ENCODE measurements at regions not wholly inside any gene's neighbourhood (a gene's known extent, or its start where the extent isn't known, plus 50 kb on each side); places are given as distances from the start of the nearest gene placed in this dataset.
"Not testable (repeated sequence)": the region's sequence is repeated elsewhere in the genome, so short reads cannot be mapped to it uniquely, and the experiment has no call there.

- H3K9me3 Mint-ChIP-seq = peaks cover 3% of the 10 kb centered on the region
- H3K27me3 Mint-ChIP-seq = no peaks in the 10 kb centered on the region
- H3K4me3 Mint-ChIP-seq = no peak overlapping the region
- no peak overlapping the region for H3K27ac Mint-ChIP-seq
- H3K4me1 Mint-ChIP-seq = no peaks in the 10 kb centered on the region
- H3K36me3 Mint-ChIP-seq = no peaks in the 10 kb centered on the region
- no peak for ATAC-seq
Observed at GRCh38 chr15:25239471-25240345, 199.1 kb downstream of the UBE3A start.

GRCh38 chr15:25240461-25241021 lies 198.3 kb downstream of the UBE3A start:
- Mint-ChIP-seq H3K4me1 (no peaks in the 10 kb centered on the region), H3K9me3 (peaks cover 3% of the 10 kb centered on the region), H3K27ac (no peak overlapping the region), H3K36me3 (no peaks in the 10 kb centered on the region), H3K27me3 (no peaks in the 10 kb centered on the region), H3K4me3 (no peak overlapping the region)
- ATAC-seq = no peak

- Mint-ChIP-seq H3K27me3 (no peaks in the 10 kb centered on the region), H3K36me3 (no peaks in the 10 kb centered on the region), H3K4me3 (no peak overlapping the region), H3K9me3 (peaks cover 3% of the 10 kb centered on the region), H3K4me1 (no peaks in the 10 kb centered on the region), H3K27ac (no peak overlapping the region)
- no peak for ATAC-seq
Observed at GRCh38 chr15:25241241-25241801, 197.5 kb downstream of the UBE3A start.

GRCh38 chr15:25242166-25242879 lies 196.5 kb downstream of the UBE3A start:
- H3K4me3 Mint-ChIP-seq = no peak overlapping the region
- H3K36me3 Mint-ChIP-seq = no peaks in the 10 kb centered on the region
- no peak overlapping the region for H3K27ac Mint-ChIP-seq
- H3K27me3 Mint-ChIP-seq = no peaks in the 10 kb centered on the region
- no peak for ATAC-seq
- H3K9me3 Mint-ChIP-seq = peaks cover 3% of the 10 kb centered on the region
- no peaks in the 10 kb centered on the region for H3K4me1 Mint-ChIP-seq

- ATAC-seq = no peak
- Mint-ChIP-seq H3K27ac (no peak overlapping the region), H3K27me3 (no peaks in the 10 kb centered on the region), H3K4me1 (no peaks in the 10 kb centered on the region), H3K36me3 (no peaks in the 10 kb centered on the region), H3K9me3 (peaks cover 3% of the 10 kb centered on the region), H3K4me3 (no peak overlapping the region)
Observed at GRCh38 chr15:25242957-25243799, 195.6 kb downstream of the UBE3A start.

GRCh38 chr15:25243800-25244097 lies 195.1 kb downstream of the UBE3A start:
- Mint-ChIP-seq H3K4me3 (no peak overlapping the region), H3K4me1 (no peaks in the 10 kb centered on the region), H3K9me3 (peaks cover 3% of the 10 kb centered on the region), H3K27me3 (no peaks in the 10 kb centered on the region), H3K27ac (no peak overlapping the region), H3K36me3 (no peaks in the 10 kb centered on the region)
- ATAC-seq = no peak

GRCh38 chr15:25244731-25245585 lies 193.9 kb downstream of the UBE3A start:
- no peak overlapping the region for H3K4me3 Mint-ChIP-seq
- peaks cover 3% of the 10 kb centered on the region for H3K9me3 Mint-ChIP-seq
- no peaks in the 10 kb centered on the region for H3K4me1 Mint-ChIP-seq
- no peaks in the 10 kb centered on the region for H3K36me3 Mint-ChIP-seq
- no peaks in the 10 kb centered on the region for H3K27me3 Mint-ChIP-seq
- H3K27ac Mint-ChIP-seq = no peak overlapping the region
- no peak for ATAC-seq

- H3K36me3 Mint-ChIP-seq = no peaks in the 10 kb centered on the region
- H3K4me3 Mint-ChIP-seq = no peak overlapping the region
- H3K9me3 Mint-ChIP-seq = peaks cover 3% of the 10 kb centered on the region
- H3K27ac Mint-ChIP-seq = no peak overlapping the region
- no peaks in the 10 kb centered on the region for H3K27me3 Mint-ChIP-seq
- no peak for ATAC-seq
- no peaks in the 10 kb centered on the region for H3K4me1 Mint-ChIP-seq
Observed at GRCh38 chr15:25245801-25246622, 192.8 kb downstream of the UBE3A start.

GRCh38 chr15:25246641-25247406 lies 192.0 kb downstream of the UBE3A start:
- Mint-ChIP-seq H3K36me3 (no peaks in the 10 kb centered on the region), H3K27me3 (no peaks in the 10 kb centered on the region), H3K9me3 (peaks cover 3% of the 10 kb centered on the region), H3K4me1 (no peaks in the 10 kb centered on the region), H3K27ac (no peak overlapping the region), H3K4me3 (no peak overlapping the region)
- no peak for ATAC-seq

- Mint-ChIP-seq H3K36me3 (no peaks in the 10 kb centered on the region), H3K27me3 (no peaks in the 10 kb centered on the region), H3K4me1 (no peaks in the 10 kb centered on the region), H3K4me3 (no peak overlapping the region), H3K9me3 (peaks cover 3% of the 10 kb centered on the region), H3K27ac (no peak overlapping the region)
- no peak for ATAC-seq
Observed at GRCh38 chr15:25247407-25248038, 191.3 kb downstream of the UBE3A start.

- H3K27ac Mint-ChIP-seq, H3K9me3 Mint-ChIP-seq, H3K27me3 Mint-ChIP-seq, H3K4me3 Mint-ChIP-seq, H3K4me1 Mint-ChIP-seq, H3K36me3 Mint-ChIP-seq, ATAC-seq: not testable (repeated sequence)
Observed at GRCh38 chr15:25248087-25248486, 190.7 kb downstream of the UBE3A start.

- no peaks in the 10 kb centered on the region for H3K4me1 Mint-ChIP-seq
- no peak for ATAC-seq
- no peaks in the 10 kb centered on the region for H3K36me3 Mint-ChIP-seq
- H3K27ac Mint-ChIP-seq = no peak overlapping the region
- no peak overlapping the region for H3K4me3 Mint-ChIP-seq
- H3K27me3 Mint-ChIP-seq = no peaks in the 10 kb centered on the region
- no peaks in the 10 kb centered on the region for H3K9me3 Mint-ChIP-seq
Observed at GRCh38 chr15:25248583-25249235, 190.1 kb downstream of the UBE3A start.

Data from stimulated activated memory B cell treated with anti-CD40 and anti-IgM and Interleukin-4, amounts not matched to agents 10 μg/mL and 1 μg/mL and 100 μg/mL, for 72 hours (primary cell).